HFFc6 (cell line): ENCODE measurements at regions not wholly inside any gene's neighbourhood (a gene's known extent, or its start where the extent isn't known, plus 50 kb on each side); places are given as distances from the start of the nearest gene placed in this dataset.

ENCODE experiments used
- DNase-seq: peaks from one replicate; pipeline ENCODE4 v3.0.0-alpha.2; 2018
- H3K27ac Mint-ChIP-seq: 2 replicates; pipeline ENCODE4 v1.8.0; 2020; ENCODE audit warnings: mild to moderate bottlenecking, mixed read lengths
- H3K27me3 Mint-ChIP-seq: 2 replicates; pipeline ENCODE4 v1.8.0; 2021; ENCODE audit warnings: mild to moderate bottlenecking, moderate library complexity, mixed read lengths; ENCODE audit not compliant: insufficient read depth
- H3K36me3 Mint-ChIP-seq: 2 replicates; pipeline ENCODE4 v1.8.0; 2021; ENCODE audit warnings: low read depth, mixed read lengths
- H3K4me1 Mint-ChIP-seq: 2 replicates; pipeline ENCODE4 v1.8.0; 2020; ENCODE audit warnings: low read depth, mixed read lengths
- H3K4me3 Mint-ChIP-seq: 2 replicates; pipeline ENCODE4 v1.8.0; 2020; ENCODE audit warnings: mild to moderate bottlenecking, moderate library complexity, mixed read lengths
- H3K9me3 Mint-ChIP-seq: 2 replicates; pipeline ENCODE4 v1.8.0; 2020; ENCODE audit warnings: mild to moderate bottlenecking, mixed read lengths
- CTCF ChIP-seq: fragments of 200-600 bp; sonication (generic); IDR thresholded peaks from 2 replicates; pipeline ENCODE4 v1.5.0; 2021; ENCODE audit warnings: antibody characterized with exemption, mild to moderate bottlenecking

GRCh38 chr6:165782134-165782533 is 119.1 kb upstream of the PDE10A start:
- Mint-ChIP-seq H3K27ac (no peak overlapping the region), H3K36me3 (no peaks in the 10 kb centered on the region; the same call in 1 of the 2 replicates), H3K4me1 (no peaks in the 10 kb centered on the region), H3K9me3 (peaks cover 58% of the 10 kb centered on the region), H3K27me3 (no peaks in the 10 kb centered on the region), H3K4me3 (no peak overlapping the region)
- no peak for TF ChIP-seq CTCF
- no peak for DNase-seq

GRCh38 chr6:165777680-165778079 is 114.6 kb upstream of the PDE10A start:
- TF ChIP-seq CTCF: no peak
- no peak for DNase-seq
- H3K9me3 Mint-ChIP-seq: peaks cover 47% of the 10 kb centered on the region
- H3K4me3 Mint-ChIP-seq: no peak overlapping the region
- no peaks in the 10 kb centered on the region; the same call in 1 of the 2 replicates for H3K36me3 Mint-ChIP-seq
- H3K4me1 Mint-ChIP-seq: no peaks in the 10 kb centered on the region
- no peaks in the 10 kb centered on the region for H3K27me3 Mint-ChIP-seq
- no peak overlapping the region for H3K27ac Mint-ChIP-seq

- DNase-seq: no peak
- TF ChIP-seq CTCF: no peak
- Mint-ChIP-seq H3K4me3 (no peak overlapping the region), H3K9me3 (peaks cover 48% of the 10 kb centered on the region), H3K27me3 (no peaks in the 10 kb centered on the region), H3K36me3 (no peaks in the 10 kb centered on the region; the same call in 1 of the 2 replicates), H3K4me1 (no peaks in the 10 kb centered on the region), H3K27ac (no peak overlapping the region)
Measured at GRCh38 chr6:165776691-165777090, 113.7 kb upstream of the PDE10A start.

GRCh38 chr6:165775721-165776120 is 112.7 kb upstream of the PDE10A start:
- no peaks in the 10 kb centered on the region; the same call in 1 of the 2 replicates for H3K36me3 Mint-ChIP-seq
- H3K27me3 Mint-ChIP-seq: no peaks in the 10 kb centered on the region
- TF ChIP-seq CTCF: no peak
- no peak for DNase-seq
- H3K4me3 Mint-ChIP-seq: no peak overlapping the region
- peaks cover 49% of the 10 kb centered on the region for H3K9me3 Mint-ChIP-seq
- no peaks in the 10 kb centered on the region for H3K4me1 Mint-ChIP-seq
- H3K27ac Mint-ChIP-seq: no peak overlapping the region

DNA sequence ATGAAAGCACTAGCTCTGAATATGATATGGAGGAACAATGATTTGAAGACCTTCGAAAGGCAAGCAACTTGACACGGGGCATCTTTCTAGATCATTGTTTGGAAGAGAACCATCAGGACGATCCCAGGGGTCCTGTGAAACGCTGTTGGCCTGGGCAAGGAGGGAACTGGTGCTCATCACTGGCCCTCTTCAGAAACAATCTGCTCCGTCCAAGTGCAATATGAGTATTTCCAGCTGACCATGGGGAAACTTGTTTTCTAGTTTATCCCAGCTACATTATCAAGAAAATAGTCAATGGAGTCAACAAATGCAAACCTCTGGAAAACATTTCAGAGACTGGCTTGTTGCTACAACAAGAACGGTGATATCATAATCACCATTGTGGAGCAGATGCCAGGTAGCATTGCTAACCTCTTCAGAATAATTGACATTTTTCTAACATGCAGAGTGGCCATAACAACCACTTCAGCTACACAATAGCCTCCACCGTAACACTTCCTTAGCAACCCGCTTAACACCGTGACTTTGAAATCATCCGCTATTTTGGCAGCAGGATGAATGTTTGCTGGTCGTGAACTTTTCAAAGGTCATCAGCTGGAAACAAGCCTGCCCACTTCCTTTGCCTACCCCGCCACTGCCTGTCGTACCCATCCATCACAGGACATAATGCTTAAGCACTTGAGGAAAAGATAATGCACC is 112.0 kb upstream of the PDE10A start:
- H3K4me1 Mint-ChIP-seq: no peaks in the 10 kb centered on the region
- no peak for DNase-seq
- peaks cover 49% of the 10 kb centered on the region for H3K9me3 Mint-ChIP-seq
- H3K4me3 Mint-ChIP-seq: no peak overlapping the region
- no peak overlapping the region for H3K27ac Mint-ChIP-seq
- no peaks in the 10 kb centered on the region; the same call in 1 of the 2 replicates for H3K36me3 Mint-ChIP-seq
- no peaks in the 10 kb centered on the region for H3K27me3 Mint-ChIP-seq
- TF ChIP-seq CTCF: no peak
